HUES64 (cell line): ENCODE measurements at regions not wholly inside any gene's neighbourhood (a gene's known extent, or its start where the extent isn't known, plus 50 kb on each side); places are given as distances from the start of the nearest gene placed in this dataset.

ENCODE experiments used
- H3K27ac ChIP-seq: 2 replicates; pipeline ENCODE4 v1.7.0; 2013; ENCODE audit warnings: low read depth, low read length, inconsistent platforms
- H3K27me3 ChIP-seq: 2 replicates; pipeline ENCODE4 v1.6.1; 2013; ENCODE audit warnings: mild to moderate bottlenecking, low read length; ENCODE audit not compliant: insufficient read depth
- H3K36me3 ChIP-seq: 2 replicates; pipeline ENCODE4 v1.6.1; 2013; ENCODE audit warnings: mild to moderate bottlenecking, low read length; ENCODE audit not compliant: insufficient read depth
- H3K4me1 ChIP-seq: 2 replicates; pipeline ENCODE4 v1.6.1; 2013; ENCODE audit warnings: mild to moderate bottlenecking, low read length, moderate library complexity; ENCODE audit not compliant: insufficient read depth
- H3K4me3 ChIP-seq: 2 replicates; pipeline ENCODE4 v1.5.1; 2013; ENCODE audit warnings: mild to moderate bottlenecking, low read length, moderate library complexity
- H3K9ac ChIP-seq: 2 replicates; pipeline ENCODE4 v1.6.1; 2013; ENCODE audit warnings: mild to moderate bottlenecking, low read depth, low read length
- H3K9me3 ChIP-seq: 2 replicates; pipeline ENCODE4 v1.6.1; 2013; ENCODE audit warnings: low read depth, low read length; ENCODE audit not compliant: insufficient read depth
- WGBS: fragments of 150-250, 120-280 bp; methylation state at CpG from one replicate; pipeline ENCODE4 v1.1.7; 2013; ENCODE audit warnings: missing lambda C conversion rate; 5-methylcytosine and 5-hydroxymethylcytosine counted together

DNA sequence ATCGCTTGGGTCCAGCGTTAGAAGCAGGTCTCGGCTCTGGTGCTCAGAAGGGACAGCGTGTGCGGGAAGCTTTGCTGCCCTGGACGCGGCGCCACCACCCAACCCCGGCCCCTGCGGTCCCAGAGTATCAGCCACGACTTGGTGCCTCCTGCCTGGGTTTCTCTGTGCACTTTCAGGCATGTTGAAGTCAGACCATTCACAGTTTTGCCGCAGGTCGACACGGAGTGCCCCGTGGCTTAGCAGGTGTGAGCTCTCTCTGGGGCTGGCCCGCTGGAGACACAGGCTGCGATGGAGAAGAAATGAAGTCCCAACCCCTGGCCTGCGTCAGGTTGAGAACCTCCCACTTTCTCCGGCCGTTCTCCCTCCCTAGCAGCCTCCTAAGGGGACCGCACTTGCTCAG lies 494.5 kb downstream of the BRD1 start:
- Histone ChIP-seq H3K27me3 (no peaks in the 10 kb centered on the region), H3K36me3 (no peaks in the 10 kb centered on the region), H3K4me1 (peaks cover 5% of the 10 kb centered on the region; the same call in 1 of the 2 replicates), H3K4me3 (no peak overlapping the region), H3K27ac (no peak overlapping the region), H3K9ac (no peak overlapping the region), H3K9me3 (no peaks in the 10 kb centered on the region)
- 95% methylated on average over 21 of the region's 21 CpGs for WGBS

- Histone ChIP-seq H3K4me3 (no peak overlapping the region), H3K36me3 (no peaks in the 10 kb centered on the region), H3K9ac (no peak overlapping the region), H3K4me1 (peaks cover 5% of the 10 kb centered on the region; the same call in 1 of the 2 replicates), H3K27ac (no peak overlapping the region), H3K27me3 (no peaks in the 10 kb centered on the region), H3K9me3 (no peaks in the 10 kb centered on the region)
- 92% methylated on average over 10 of the region's 10 CpGs for WGBS
These were observed 495.0 kb downstream of the BRD1 start for GRCh38 chr22:49332691-49333090.

GRCh38 chr22:49331878-49332277 lies 495.8 kb downstream of the BRD1 start:
- WGBS: 92% methylated on average over 10 of the region's 10 CpGs
- Histone ChIP-seq H3K4me3 (no peak overlapping the region), H3K36me3 (no peaks in the 10 kb centered on the region), H3K4me1 (peaks cover 5% of the 10 kb centered on the region; the same call in 1 of the 2 replicates), H3K27ac (no peak overlapping the region), H3K9ac (no peak overlapping the region), H3K27me3 (no peaks in the 10 kb centered on the region), H3K9me3 (no peaks in the 10 kb centered on the region)

- Histone ChIP-seq H3K4me3 (no peak overlapping the region), H3K27me3 (no peaks in the 10 kb centered on the region), H3K4me1 (peaks cover 5% of the 10 kb centered on the region; the same call in 1 of the 2 replicates), H3K36me3 (no peaks in the 10 kb centered on the region), H3K27ac (no peak overlapping the region), H3K9ac (no peak overlapping the region), H3K9me3 (no peaks in the 10 kb centered on the region)
- 94% methylated on average over 12 of the region's 12 CpGs for WGBS
These were observed 496.4 kb downstream of the BRD1 start for GRCh38 chr22:49331223-49331815.

DNA sequence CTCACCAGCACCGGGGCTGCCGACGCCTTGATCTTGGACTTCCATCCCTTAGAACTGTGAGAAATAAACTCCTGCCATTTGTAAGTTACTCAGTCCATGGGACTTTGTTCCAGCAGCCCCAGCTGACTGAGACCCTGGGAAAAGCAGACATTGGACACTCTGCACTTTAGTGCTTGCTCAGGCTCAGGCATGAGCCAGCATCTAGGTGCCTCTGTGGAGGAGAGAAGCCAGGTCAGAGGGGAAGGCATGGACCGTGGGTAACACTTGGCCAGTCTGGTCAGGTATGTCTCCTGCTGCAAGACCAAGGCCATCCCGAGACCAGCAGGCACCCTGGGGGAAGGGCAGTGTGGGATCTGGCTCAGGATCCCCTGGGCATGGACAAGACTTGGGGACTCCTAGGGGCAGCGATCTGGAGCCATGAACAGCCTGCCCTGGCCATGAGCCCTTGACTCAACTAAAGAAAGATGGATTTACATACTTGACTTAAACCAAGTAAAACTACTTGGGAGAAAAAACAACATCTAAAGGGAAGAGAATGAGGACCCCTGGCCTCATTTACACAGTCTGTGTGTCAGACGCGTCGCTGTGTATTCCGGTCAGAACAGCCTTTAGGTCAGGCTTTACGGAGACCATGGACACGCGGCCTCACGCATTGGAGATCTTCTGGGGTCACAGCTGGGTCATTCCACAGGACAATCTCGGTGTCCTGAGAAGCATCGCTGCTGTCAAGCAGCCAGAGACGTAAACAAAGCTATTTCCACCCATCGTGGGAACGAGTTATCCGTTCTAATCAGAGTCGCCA lies 497.1 kb downstream of the BRD1 start:
- H3K9me3 ChIP-seq: no peaks in the 10 kb centered on the region
- no peak overlapping the region for H3K27ac ChIP-seq
- H3K27me3 ChIP-seq: no peaks in the 10 kb centered on the region
- 92% methylated on average over 21 of the region's 21 CpGs for WGBS
- no peaks in the 10 kb centered on the region for H3K36me3 ChIP-seq
- no peak overlapping the region for H3K9ac ChIP-seq
- peaks cover 5% of the 10 kb centered on the region; the same call in 1 of the 2 replicates for H3K4me1 ChIP-seq
- no peak overlapping the region for H3K4me3 ChIP-seq

GRCh38 chr22:49329636-49330035 lies 498.0 kb downstream of the BRD1 start:
- no peak overlapping the region for H3K4me3 ChIP-seq
- H3K9ac ChIP-seq: no peak overlapping the region
- 83% methylated on average over 5 of the region's 5 CpGs for WGBS
- peaks cover 3% of the 10 kb centered on the region; the same call in 1 of the 2 replicates for H3K4me1 ChIP-seq
- H3K9me3 ChIP-seq: no peaks in the 10 kb centered on the region
- no peaks in the 10 kb centered on the region for H3K36me3 ChIP-seq
- H3K27ac ChIP-seq: no peak overlapping the region
- H3K27me3 ChIP-seq: no peaks in the 10 kb centered on the region

DNA sequence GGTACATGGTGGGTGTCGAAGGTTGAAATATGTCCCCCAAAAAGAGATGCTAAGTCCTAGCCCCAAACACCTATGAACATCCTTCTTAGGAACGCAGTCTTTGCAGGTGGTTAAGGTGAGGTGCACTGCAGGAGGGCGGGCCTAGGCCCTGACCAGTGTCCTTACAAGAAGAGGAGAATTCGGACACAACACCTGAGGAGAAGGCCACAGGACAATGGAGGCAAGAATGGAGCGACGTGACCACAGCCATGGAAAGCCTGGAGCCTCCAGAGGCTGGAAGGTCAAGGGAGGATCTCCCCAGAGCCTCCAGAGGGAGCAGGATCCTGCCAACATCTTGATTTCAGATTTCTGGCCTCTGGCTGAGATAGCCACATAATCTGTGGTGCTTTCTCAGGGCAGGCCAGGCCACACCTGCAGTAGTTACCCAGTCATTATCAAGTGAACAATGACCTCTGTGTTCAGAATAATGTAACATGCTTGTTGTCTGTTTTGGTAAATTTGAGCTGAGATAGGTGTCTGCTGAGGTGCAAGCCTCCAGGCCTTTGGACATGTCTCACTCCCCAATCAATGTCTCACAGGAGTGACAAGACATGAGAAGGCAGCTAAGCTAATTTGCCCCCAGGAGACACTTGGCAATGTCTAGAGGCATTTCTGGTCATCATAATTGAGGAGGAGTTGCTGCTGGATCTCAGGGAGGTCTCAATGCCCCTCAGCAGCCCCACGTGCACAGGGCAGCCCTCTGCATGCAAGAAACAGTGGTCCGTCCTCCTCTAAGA lies 498.9 kb downstream of the BRD1 start:
- 88% methylated on average over 8 of the region's 8 CpGs for WGBS
- Histone ChIP-seq H3K27ac (no peak overlapping the region), H3K9ac (no peak overlapping the region), H3K4me3 (no peak overlapping the region), H3K4me1 (no peaks in the 10 kb centered on the region), H3K36me3 (no peaks in the 10 kb centered on the region), H3K9me3 (no peaks in the 10 kb centered on the region), H3K27me3 (no peaks in the 10 kb centered on the region)

DNA sequence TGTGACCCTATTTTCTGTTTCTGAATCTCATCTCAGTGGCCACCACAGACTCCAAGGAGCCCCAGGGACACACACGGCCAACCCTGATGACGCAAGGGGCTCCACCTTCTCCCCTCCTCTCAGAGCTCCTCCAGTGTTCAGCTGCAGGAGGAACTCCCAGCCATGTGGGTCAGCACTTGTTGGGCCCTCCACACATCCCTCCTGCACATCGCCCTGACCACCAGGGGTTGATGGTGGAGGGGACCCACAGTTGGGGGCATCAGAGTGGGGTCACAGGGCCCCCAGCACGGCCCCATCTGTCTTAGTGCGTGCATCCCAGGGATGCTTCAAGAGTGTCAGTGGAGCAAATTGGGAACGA lies 499.6 kb downstream of the BRD1 start:
- no peaks in the 10 kb centered on the region for H3K36me3 ChIP-seq
- no peaks in the 10 kb centered on the region for H3K27me3 ChIP-seq
- no peaks in the 10 kb centered on the region for H3K9me3 ChIP-seq
- 94% methylated on average over 6 of the region's 6 CpGs for WGBS
- H3K27ac ChIP-seq: no peak overlapping the region
- no peak overlapping the region for H3K9ac ChIP-seq
- no peak overlapping the region for H3K4me3 ChIP-seq
- no peaks in the 10 kb centered on the region for H3K4me1 ChIP-seq

GRCh38 chr22:49327411-49328117 lies 500.1 kb downstream of the BRD1 start:
- H3K4me3 ChIP-seq: no peak overlapping the region
- no peaks in the 10 kb centered on the region for H3K27me3 ChIP-seq
- H3K4me1 ChIP-seq: no peaks in the 10 kb centered on the region
- 90% methylated on average over 9 of the region's 9 CpGs for WGBS
- H3K36me3 ChIP-seq: no peaks in the 10 kb centered on the region
- H3K27ac ChIP-seq: no peak overlapping the region
- no peaks in the 10 kb centered on the region for H3K9me3 ChIP-seq
- H3K9ac ChIP-seq: no peak overlapping the region

GRCh38 chr22:49326558-49326957 lies 501.1 kb downstream of the BRD1 start:
- Histone ChIP-seq H3K36me3 (no peaks in the 10 kb centered on the region), H3K27ac (no peak overlapping the region), H3K4me3 (no peak overlapping the region), H3K9ac (no peak overlapping the region), H3K9me3 (no peaks in the 10 kb centered on the region), H3K27me3 (no peaks in the 10 kb centered on the region), H3K4me1 (no peaks in the 10 kb centered on the region)
- 98% methylated on average over 5 of the region's 5 CpGs for WGBS
